Bronchial epithelial cell (primary cell): ENCODE measurements at regions not wholly inside any gene's neighbourhood (a gene's known extent, or its start where the extent isn't known, plus 50 kb on each side); places are given as distances from the start of the nearest gene placed in this dataset.
A peak's percentile ranks its signal among the peaks of the same experiment; 100 is the strongest.

Experiments
- DNase-seq: peaks from one replicate; pipeline ENCODE4 v3.0.0-alpha.2; 2010; ENCODE audit warnings: low read depth
- FAIRE-seq: peaks from 2 replicates; lab custom pipeline; 2011; peaks lifted over from hg19 to GRCh38; lab: Jason Lieb, UNC
- H3K27me3 ChIP-seq: 2 replicates; pipeline ENCODE4 v1.5.1; 2011; ENCODE audit warnings: low read length; ENCODE audit not compliant: control insufficient read depth, insufficient read depth
- H3K36me3 ChIP-seq: 2 replicates; pipeline ENCODE4 v1.5.1; 2011; ENCODE audit warnings: low read length; ENCODE audit not compliant: control insufficient read depth, insufficient read depth
- H3K4me3 ChIP-seq: 2 replicates; pipeline ENCODE4 v1.5.1; 2011; ENCODE audit warnings: mild to moderate bottlenecking, low read depth, low read length, control low read depth
- CTCF ChIP-seq: IDR thresholded peaks from 2 replicates; pipeline ENCODE4 v1.5.1; 2011; ENCODE audit warnings: mild to moderate bottlenecking, moderate library complexity, low read length, control low read depth, inconsistent platforms; ENCODE audit not compliant: insufficient read depth, severe bottlenecking

GRCh38 chrX:140071037-140071436 is 105.7 kb upstream of the CXorf66 start:
- no peak for TF ChIP-seq CTCF
- H3K36me3 ChIP-seq: no peaks in the 10 kb centered on the region
- no peaks in the 10 kb centered on the region for H3K27me3 ChIP-seq
- DNase-seq (no peak), FAIRE-seq (no peak)
- H3K4me3 ChIP-seq: no peak overlapping the region

- DNase-seq: no peak
- no peak overlapping the region for H3K4me3 ChIP-seq
These were observed 100.8 kb upstream of the CXorf66 start for GRCh38 chrX:140065961-140066662.

GRCh38 chrX:140064993-140065392 is 99.7 kb upstream of the CXorf66 start:
- no peak for FAIRE-seq

More at GRCh38 chrX:140065961-140066662, 100.8 kb upstream of the CXorf66 start:
- FAIRE-seq: no peak
- Histone ChIP-seq H3K27me3 (no peaks in the 10 kb centered on the region), H3K36me3 (no peaks in the 10 kb centered on the region)
- TF ChIP-seq CTCF: no peak

GRCh38 chrX:140057001-140057411 is 91.7 kb upstream of the CXorf66 start:
- H3K27me3 ChIP-seq: no peaks in the 10 kb centered on the region
- peak; percentile 79 for TF ChIP-seq CTCF
- no peak overlapping the region for H3K4me3 ChIP-seq
- H3K36me3 ChIP-seq: no peaks in the 10 kb centered on the region
- peak; percentile 70 for DNase-seq
- peak; percentile 36 for FAIRE-seq

More at GRCh38 chrX:140064993-140065392, 99.7 kb upstream of the CXorf66 start:
- H3K27me3 ChIP-seq: no peaks in the 10 kb centered on the region
- no peak for TF ChIP-seq CTCF
- DNase-seq: peak; percentile 2
- no peak overlapping the region for H3K4me3 ChIP-seq
- no peaks in the 10 kb centered on the region for H3K36me3 ChIP-seq

GRCh38 chrX:140053846-140054245 is 88.5 kb upstream of the CXorf66 start:
- FAIRE-seq: no peak
- Histone ChIP-seq H3K4me3 (no peak overlapping the region), H3K36me3 (no peaks in the 10 kb centered on the region), H3K27me3 (no peaks in the 10 kb centered on the region)
- DNase-seq: no peak
- TF ChIP-seq CTCF: no peak

GRCh38 chrX:140050906-140051305 is 85.6 kb upstream of the CXorf66 start:
- no peaks in the 10 kb centered on the region for H3K36me3 ChIP-seq
- no peak for FAIRE-seq
- H3K4me3 ChIP-seq: no peak overlapping the region
- no peak for DNase-seq
- TF ChIP-seq CTCF: peak; percentile 34
- no peaks in the 10 kb centered on the region for H3K27me3 ChIP-seq
